OCI-LY3 (cell line): ENCODE measurements at regions not wholly inside any gene's neighbourhood (a gene's known extent, or its start where the extent isn't known, plus 50 kb on each side); places are given as distances from the start of the nearest gene placed in this dataset.

Experiments
- H2AFZ ChIP-seq: fragments of 200-600, 300-600 bp; shearing (Covaris generic); 2 replicates; pipeline ENCODE4 v1.6.0; 2014; ENCODE audit warnings: antibody characterized with exemption, low read depth, low read length
- H3K27ac ChIP-seq: fragments of 200-600, 300-600 bp; sonication (generic); 2 replicates; pipeline ENCODE4 v1.5.1; 2014; ENCODE audit warnings: mild to moderate bottlenecking, low read length, moderate library complexity, mixed read lengths
- H3K27me3 ChIP-seq: fragments of 200-600, 300-600 bp; sonication (generic); 2 replicates; pipeline ENCODE4 v1.6.1; 2014; ENCODE audit warnings: low read depth, low read length, mixed read lengths
- H3K36me3 ChIP-seq: fragments of 200-600, 300-600 bp; sonication (generic); replicated peaks from 2 replicates; pipeline ENCODE3; 2014; ENCODE audit warnings: low read depth, low read length, mixed read lengths
- H3K4me1 ChIP-seq: fragments of 300-600, 200-600 bp; sonication (generic); 2 replicates; pipeline ENCODE4 v1.6.1; 2014; ENCODE audit warnings: low read length, mixed read lengths
- H3K4me2 ChIP-seq: fragments of 200-600, 300-600 bp; sonication (generic); 2 replicates; pipeline ENCODE4 v1.6.1; 2014; ENCODE audit warnings: low read length, mixed read lengths
- H3K4me3 ChIP-seq: fragments of 300-600, 200-600 bp; sonication (generic); 2 replicates; pipeline ENCODE4 v1.5.1; 2014; ENCODE audit warnings: antibody characterized with exemption, mild to moderate bottlenecking, low read length, moderate library complexity
- H3K79me2 ChIP-seq: fragments of 300-600, 200-600 bp; shearing (Covaris generic); 2 replicates; pipeline ENCODE4 v1.6.1; 2014; ENCODE audit warnings: mild to moderate bottlenecking, low read length, mixed read lengths
- H3K9ac ChIP-seq: fragments of 300-600, 200-600 bp; shearing (Covaris generic); 2 replicates; pipeline ENCODE4 v1.6.0; 2014; ENCODE audit warnings: mild to moderate bottlenecking, low read length, moderate library complexity
- H3K9me3 ChIP-seq: fragments of 200-600, 300-600 bp; shearing (Covaris generic); 2 replicates; pipeline ENCODE4 v1.6.1; 2014; ENCODE audit warnings: low read length, mixed read lengths; ENCODE audit not compliant: insufficient read depth
- H4K20me1 ChIP-seq: fragments of 200-600, 300-600 bp; sonication (generic); 2 replicates; pipeline ENCODE4 v1.6.1; 2016; ENCODE audit warnings: low read length, mixed read lengths; ENCODE audit not compliant: insufficient read depth
- EZH2phosphoT487 ChIP-seq: fragments of 200-600 bp; shearing (Covaris generic); IDR thresholded peaks from 2 replicates; pipeline ENCODE4 v1.6.1; 2018; ENCODE audit warnings: antibody characterized with exemption, mixed run types, low read depth
- TF ChIP-seq, protein P1 (sequence below): fragments of 200-600, 300-600 bp; sonication (generic); IDR thresholded peaks from 2 replicates; pipeline ENCODE4 v1.5.1; 2014; ENCODE audit warnings: antibody characterized with exemption, low read length, low read depth

DNA sequence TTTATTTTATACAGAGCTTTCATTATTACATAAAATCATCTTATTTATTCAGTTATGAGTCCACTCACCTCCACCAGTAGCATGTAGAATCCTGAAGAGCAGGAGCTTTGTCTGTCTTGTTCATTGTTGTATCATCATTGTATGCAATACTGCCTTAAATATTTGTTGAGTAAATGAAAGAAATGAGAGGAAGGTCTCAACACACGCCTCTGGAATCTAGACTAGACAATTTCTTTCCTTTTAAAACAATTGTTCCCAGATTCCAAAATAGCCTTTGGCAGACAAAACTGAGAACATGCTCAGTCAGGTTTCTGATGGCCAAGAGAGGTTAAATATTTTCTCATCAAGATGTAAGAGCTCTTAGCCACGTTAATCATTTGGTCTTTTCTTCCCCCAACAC lies 173.1 kb upstream of the AGR3 start:
- Histone ChIP-seq H3K9ac (no peak overlapping the region), H3K4me1 (peaks cover 21% of the 10 kb centered on the region), H3K79me2 (no peaks in the 10 kb centered on the region), H3K36me3 (no peaks in the 10 kb centered on the region), H3K27ac (no peak overlapping the region), H4K20me1 (no peaks in the 10 kb centered on the region), H3K4me3 (no peak overlapping the region), H2AFZ (no peak overlapping the region), H3K9me3 (no peaks in the 10 kb centered on the region), H3K27me3 (no peaks in the 10 kb centered on the region), H3K4me2 (no peak overlapping the region)
- TF ChIP-seq, protein P1, sequence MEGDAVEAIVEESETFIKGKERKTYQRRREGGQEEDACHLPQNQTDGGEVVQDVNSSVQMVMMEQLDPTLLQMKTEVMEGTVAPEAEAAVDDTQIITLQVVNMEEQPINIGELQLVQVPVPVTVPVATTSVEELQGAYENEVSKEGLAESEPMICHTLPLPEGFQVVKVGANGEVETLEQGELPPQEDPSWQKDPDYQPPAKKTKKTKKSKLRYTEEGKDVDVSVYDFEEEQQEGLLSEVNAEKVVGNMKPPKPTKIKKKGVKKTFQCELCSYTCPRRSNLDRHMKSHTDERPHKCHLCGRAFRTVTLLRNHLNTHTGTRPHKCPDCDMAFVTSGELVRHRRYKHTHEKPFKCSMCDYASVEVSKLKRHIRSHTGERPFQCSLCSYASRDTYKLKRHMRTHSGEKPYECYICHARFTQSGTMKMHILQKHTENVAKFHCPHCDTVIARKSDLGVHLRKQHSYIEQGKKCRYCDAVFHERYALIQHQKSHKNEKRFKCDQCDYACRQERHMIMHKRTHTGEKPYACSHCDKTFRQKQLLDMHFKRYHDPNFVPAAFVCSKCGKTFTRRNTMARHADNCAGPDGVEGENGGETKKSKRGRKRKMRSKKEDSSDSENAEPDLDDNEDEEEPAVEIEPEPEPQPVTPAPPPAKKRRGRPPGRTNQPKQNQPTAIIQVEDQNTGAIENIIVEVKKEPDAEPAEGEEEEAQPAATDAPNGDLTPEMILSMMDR: no peak

DNA sequence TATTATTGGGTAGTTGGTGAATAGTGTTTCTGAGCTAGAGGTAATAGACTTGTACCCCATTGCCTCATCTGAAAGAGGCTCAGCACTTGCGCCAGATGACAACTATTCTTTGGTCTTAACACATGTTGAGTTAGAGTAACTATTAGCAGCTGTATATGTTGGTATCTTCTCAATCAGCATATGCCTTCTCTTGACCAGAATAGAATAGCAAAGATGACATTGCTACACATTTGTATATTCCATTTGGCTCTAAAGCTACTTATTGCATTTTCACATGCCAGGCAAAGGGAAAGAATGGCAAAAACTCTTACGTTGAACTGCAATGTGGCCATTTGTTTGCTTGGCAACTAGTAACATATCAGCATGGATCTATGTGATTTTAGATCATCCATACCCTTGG lies 173.8 kb upstream of the AGR3 start:
- no peak for TF ChIP-seq EZH2phosphoT487
- TF ChIP-seq, protein P1: no peak
- Histone ChIP-seq H3K27ac (no peak overlapping the region), H3K79me2 (no peaks in the 10 kb centered on the region), H3K36me3 (no peaks in the 10 kb centered on the region), H3K9ac (no peak overlapping the region), H3K4me2 (no peak overlapping the region), H4K20me1 (no peaks in the 10 kb centered on the region), H3K4me1 (peaks cover 29% of the 10 kb centered on the region), H3K4me3 (no peak overlapping the region), H3K9me3 (no peaks in the 10 kb centered on the region), H2AFZ (no peak overlapping the region), H3K27me3 (no peaks in the 10 kb centered on the region)

DNA sequence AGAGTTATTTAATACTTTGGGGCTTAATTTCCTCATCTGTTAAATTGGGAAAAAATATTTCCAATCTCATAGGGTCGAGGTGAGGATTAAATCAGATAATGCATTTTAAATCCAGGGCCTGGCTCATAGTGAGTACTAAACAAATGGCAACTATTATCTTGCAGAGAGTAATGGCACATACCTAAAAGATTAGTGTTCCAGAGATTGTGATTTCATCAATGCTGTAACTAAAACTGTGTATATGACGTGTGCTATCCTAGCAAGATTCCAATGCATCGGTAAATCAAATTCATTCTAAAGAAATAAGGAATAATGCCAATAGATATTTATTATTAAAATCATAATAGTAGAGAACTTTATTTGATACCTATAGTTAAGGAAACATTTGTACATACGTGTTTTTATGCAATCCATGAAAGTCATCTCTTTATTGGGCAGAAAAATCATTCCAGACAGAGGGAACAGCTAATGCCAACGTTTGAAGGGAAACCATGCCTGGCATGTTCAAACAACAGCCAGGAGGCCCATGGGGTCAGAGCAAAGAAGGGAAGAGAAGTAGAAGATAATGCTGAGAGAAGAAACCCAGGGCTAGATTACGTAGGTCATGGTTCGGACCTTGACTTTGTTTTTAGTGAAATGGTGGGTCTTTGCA lies 174.8 kb upstream of the AGR3 start:
- H3K9me3 ChIP-seq: no peaks in the 10 kb centered on the region
- no peak overlapping the region for H2AFZ ChIP-seq
- H3K4me1 ChIP-seq: peaks cover 39% of the 10 kb centered on the region
- no peaks in the 10 kb centered on the region for H3K79me2 ChIP-seq
- no peak overlapping the region for H3K9ac ChIP-seq
- H3K27me3 ChIP-seq: no peaks in the 10 kb centered on the region
- H4K20me1 ChIP-seq: no peaks in the 10 kb centered on the region
- H3K4me3 ChIP-seq: no peak overlapping the region
- no peak overlapping the region for H3K27ac ChIP-seq
- H3K36me3 ChIP-seq: no peaks in the 10 kb centered on the region
- H3K4me2 ChIP-seq: no peak overlapping the region
- TF ChIP-seq EZH2phosphoT487: no peak
- TF ChIP-seq, protein P1: no peak

DNA sequence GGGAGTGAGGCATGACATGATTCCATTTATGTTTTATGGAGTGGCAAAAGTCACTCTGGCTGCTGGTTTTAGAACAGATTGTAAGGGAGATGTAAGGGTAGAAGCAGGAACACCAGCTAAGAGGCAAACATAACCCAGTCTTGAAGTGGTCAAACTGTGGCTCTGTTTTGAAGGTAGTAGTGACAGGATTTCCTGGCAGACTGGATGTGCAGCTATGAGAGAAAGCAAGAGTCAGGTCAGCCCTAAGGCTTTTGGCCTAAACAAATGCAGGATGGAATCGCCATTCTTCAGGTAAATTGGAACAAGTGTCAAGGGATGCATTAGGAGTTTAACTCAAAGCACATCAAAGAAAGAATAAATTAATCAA lies 175.3 kb upstream of the AGR3 start:
- no peaks in the 10 kb centered on the region for H3K9me3 ChIP-seq
- H3K9ac ChIP-seq: no peak overlapping the region

More for the DNA sequence above, 175.3 kb upstream of the AGR3 start:
- H3K4me3 ChIP-seq: no peak overlapping the region
- no peak overlapping the region for H3K27ac ChIP-seq
- no peak overlapping the region for H3K4me2 ChIP-seq
- no peaks in the 10 kb centered on the region for H3K79me2 ChIP-seq
- H3K27me3 ChIP-seq: no peaks in the 10 kb centered on the region
- no peaks in the 10 kb centered on the region for H3K36me3 ChIP-seq
- peaks cover 44% of the 10 kb centered on the region for H3K4me1 ChIP-seq
- H4K20me1 ChIP-seq: no peaks in the 10 kb centered on the region
- TF ChIP-seq EZH2phosphoT487: no peak
- TF ChIP-seq, protein P1: no peak
- no peak overlapping the region for H2AFZ ChIP-seq
